NCI-H2107 (cell line): ENCODE measurements at regions not wholly inside any gene's neighbourhood (a gene's known extent, or its start where the extent isn't known, plus 50 kb on each side); places are given as distances from the start of the nearest gene placed in this dataset.
"Not testable (repeated sequence)": the region's sequence is repeated elsewhere in the genome, so short reads cannot be mapped to it uniquely, and the experiment has no call there.

Experiments
- DNase-seq: peaks from one replicate; lab custom pipeline; 2025; lab: John Stamatoyannopoulos, UW

DNA sequence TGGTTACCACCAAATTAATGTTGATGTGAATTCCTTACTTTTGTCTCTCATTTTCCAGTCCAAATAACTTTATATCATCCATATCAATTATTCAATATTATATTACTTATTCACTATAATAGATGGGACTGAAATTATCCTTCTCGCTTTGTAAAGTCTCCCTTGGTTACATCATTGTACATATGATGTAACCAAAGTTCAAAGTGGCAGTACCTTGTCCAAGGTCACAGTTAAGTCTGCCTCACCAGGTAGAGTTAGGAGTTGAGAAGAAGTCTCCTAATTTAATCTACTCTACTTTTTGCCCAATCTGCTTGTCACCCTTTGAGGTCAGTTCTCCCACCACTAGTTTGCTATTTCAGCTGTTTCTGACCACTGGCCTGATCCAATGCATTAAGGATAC lies 83.7 kb upstream of the CLINT1 start:
- DNase-seq = no peak

DNA sequence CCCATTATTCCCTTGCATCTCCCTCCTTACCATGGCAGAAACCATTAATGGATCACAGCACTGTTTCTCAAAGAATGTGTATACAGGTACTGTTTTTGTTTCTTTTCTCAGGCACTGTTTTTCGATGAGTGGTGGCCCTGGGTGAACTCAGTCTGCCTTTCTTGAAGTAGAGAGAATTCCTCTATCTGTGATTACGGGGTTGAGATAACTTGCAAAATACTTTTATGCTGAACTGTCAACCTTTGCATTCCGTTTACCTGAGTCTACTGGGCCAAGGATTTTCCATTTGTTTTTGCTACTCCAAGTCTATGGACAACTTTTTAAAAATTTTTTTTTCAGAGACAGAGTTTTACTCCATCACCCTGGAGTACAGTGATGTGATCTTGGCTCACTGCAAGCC lies 82.7 kb upstream of the CLINT1 start:
- no peak for DNase-seq

DNA sequence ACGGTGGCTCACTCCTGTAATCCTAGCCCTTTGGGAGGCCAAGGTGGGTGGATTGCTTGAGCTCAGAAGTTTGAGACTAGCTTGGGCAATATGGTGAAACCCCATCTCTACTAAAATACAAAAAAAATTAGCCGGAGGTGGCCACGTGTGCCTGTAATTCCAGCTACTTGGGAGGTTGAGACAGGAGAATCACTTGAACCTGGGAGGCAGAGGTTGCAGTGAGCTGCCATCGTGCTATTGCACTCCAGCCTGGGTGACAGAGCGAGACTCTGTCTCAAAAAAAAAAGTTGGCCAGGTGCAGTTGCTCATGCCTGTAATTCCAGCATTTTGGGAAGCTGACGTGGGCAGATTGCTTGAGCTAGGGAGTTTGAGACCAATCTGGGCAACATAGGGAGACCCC lies 79.2 kb upstream of the CLINT1 start:
- DNase-seq = not testable (repeated sequence)

DNA sequence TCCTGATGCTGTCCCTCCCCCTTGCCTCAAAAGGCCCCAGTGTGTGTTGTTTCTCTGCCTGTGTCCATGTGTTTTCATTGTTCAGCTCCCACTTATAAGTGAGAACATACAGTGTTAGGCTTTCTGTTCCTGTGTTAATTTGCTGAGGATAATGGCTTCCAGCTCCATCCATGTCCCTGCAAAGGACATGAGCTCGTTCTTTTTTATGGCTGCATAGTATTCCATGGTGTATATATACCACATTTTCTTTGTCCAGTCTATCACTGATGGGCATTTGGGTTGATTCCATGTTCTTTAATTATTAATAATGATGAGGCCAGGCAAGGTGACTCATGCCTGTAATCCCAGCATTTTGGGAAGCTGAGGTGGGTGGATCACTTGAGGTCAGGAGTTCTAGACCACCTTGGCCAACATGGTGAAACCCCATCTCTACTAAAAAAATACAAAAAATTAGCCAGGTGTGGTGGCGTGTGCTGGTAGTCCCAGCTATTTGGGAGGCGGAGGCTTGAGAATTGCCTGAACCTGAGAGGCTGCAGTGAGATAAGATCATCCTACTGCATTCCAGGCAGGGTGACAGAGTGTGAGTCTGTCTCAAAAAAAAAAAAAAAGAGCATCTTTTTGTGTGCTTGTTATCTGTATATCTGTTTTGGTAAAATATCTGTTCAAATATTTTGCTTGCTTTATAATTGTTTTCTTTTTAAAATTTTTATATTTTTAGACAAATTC lies 78.0 kb upstream of the CLINT1 start:
- DNase-seq = not testable (repeated sequence)

DNA sequence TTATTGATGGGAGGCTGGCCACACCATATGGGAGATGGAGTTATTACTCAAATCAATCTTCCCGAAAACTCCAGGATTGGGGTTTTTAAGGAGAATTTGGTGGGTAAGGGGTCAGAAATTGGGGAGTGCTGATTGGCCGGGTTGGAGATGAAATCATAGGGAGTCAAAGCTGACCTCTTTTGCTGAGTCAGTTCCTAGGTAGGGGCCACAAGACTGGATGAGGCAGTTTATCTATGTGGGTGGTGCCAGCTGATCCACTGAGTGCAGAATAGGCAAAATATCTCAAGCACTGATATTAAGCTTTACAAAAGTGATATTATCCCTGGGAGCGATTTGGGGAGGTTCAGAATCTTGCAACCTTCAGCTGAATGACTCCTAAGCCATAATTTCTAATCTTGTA lies 75.7 kb upstream of the CLINT1 start:
- DNase-seq = no peak

DNA sequence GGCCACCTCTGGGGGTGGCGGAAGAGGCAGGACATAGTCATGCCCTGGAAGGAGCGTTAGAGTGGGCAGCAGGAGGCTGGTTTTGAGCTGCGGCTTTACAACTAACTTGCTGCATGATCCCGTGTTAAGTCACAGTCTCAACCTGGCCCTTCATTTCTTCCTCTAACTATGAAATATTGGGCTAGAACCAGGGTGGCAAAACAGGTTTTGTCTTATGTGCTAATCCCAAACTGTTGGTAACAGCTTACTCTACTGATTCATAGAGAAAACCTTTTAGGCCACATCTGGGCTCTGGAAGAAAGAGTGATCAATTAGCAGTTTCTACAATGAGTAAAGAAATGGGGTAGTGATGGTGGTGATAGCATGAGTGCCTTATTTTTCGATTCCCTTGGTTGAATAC lies 74.1 kb upstream of the CLINT1 start:
- no peak for DNase-seq

DNA sequence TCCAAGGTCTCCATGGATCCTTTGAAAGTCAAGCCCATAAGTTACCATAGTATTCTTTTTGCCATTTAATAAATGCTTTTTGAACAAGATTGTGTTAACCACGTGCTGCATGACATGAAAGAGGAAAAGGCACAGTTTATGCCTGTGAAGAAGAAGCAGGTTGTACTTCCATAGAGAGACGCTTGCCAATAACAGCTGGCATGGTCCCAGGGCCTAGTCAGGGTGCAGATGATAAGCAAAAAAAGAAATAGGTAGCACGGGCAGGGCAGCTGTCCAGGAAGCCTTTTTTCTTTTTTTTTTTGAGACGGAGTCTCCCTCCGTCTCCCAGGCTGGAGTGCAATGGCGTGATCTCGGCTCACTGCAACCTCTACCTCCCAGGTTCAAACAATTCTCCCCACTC lies 71.8 kb upstream of the CLINT1 start:
- no peak for DNase-seq

DNA sequence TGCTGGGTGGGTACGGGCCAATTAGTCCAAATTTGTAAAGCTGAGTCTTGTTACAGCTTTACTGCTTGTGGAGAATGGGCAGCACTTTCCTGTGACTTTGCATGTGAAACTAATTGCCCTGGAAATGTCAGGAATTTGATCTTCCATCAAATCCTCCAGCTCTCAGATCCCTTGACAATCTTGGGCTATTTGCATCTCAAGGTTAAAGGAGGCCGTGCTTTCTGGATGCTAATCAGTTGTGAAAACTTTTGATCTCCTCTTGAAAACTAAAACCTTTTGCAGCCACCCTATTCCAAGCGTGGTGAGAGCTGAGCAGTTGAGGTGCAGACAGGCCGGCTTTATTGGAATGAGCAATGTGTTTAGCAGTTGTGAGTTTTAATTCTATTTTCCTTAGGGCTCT lies 68.0 kb upstream of the CLINT1 start:
- DNase-seq = no peak

DNA sequence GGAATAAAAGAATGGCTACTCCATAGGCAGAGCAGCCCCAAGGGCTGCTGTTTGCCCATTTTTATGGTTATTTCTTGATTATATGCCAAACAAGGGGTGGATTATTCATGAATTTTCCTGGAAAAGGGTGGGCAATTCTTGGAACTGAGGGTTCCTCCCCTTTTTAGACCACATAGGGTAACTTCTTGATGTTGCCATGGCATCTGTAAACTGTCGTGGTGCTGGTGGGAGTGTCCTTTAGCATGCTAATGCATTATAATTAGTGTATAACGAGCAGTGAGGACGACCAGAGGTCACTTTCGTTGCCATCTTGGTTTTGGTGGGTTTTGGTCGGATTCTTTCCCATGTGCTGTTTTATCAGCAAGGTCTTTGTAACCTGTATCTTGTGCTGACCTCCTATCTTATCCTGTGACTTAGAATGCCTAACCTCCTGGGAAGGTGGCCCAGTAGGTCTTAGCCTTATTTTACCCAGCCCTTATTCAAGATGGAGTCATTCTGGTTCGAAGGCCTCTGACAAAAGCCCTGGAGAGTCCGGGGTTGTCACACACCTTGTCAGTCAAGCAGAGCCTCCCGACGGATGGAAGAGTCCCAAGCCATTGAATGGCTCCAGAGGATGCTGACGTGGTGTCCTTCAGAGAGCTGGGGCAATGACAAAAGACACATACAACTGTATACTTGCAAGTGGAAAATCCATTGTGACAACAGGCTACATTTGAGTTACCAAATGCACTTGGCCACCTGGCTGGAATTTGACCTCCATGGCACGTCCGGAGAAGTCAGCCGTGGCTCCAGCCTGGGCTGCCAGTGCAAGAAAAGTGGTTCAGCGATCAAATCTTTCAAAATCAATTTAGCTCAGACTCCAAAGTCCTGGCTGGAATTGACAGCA lies 67.1 kb upstream of the CLINT1 start:
- no peak for DNase-seq

DNA sequence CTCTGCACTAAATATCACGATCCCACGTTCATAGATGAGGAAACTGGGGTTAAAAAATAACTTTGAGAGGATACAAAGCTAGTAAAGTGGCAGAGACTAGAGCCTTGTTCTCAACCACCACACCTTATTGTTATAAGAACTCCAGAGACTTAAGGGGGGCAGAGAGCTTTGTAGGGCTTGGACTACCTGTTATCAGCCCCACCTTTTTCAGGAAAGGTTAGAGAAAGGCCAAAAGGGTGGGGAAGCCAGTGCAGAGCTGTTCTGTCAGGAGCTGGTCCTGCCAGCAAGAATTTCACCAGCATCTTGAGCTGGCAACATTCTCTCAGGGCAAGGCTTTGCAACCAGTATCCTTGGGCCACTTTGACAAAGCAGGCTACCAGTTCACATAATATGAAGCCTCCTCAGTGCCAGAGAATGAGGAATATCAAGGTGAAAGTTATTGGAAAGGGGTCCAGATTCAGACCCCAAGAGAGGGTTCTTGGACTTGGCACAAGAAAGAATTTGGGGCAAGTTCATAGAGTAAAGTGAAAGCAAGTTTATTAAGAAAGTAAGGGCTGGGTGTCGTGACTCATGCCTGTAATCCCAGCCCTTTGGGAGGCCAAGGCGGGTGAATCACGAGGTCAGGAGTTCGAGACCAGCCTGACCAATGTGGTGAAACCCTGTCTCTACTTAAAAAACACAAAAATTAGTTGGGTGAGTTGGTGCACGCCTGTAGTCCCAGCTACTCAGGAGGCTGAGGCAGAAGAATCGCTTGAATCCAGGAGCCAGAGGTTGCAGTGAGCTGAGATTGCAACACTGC lies 66.2 kb upstream of the CLINT1 start:
- no peak for DNase-seq

DNA sequence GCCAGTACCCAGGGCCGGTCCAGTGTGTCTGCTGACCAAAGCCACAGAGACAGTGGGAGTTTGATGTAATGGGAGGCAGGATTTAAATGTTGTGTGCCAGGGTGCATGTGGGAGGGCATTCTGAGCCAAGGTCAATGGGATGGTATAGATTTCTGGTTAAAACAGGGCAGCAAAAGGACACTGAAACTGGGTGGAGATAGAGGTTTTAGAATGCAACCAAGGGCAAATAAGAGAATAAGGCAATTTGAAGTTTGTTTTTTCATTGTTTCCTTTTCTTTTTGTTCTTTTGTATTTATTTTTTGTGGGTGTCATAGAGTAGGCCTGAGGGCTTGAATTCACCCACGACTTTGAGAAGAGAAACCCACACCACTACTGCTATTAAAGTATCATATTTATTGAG lies 65.5 kb upstream of the CLINT1 start:
- no peak for DNase-seq

DNA sequence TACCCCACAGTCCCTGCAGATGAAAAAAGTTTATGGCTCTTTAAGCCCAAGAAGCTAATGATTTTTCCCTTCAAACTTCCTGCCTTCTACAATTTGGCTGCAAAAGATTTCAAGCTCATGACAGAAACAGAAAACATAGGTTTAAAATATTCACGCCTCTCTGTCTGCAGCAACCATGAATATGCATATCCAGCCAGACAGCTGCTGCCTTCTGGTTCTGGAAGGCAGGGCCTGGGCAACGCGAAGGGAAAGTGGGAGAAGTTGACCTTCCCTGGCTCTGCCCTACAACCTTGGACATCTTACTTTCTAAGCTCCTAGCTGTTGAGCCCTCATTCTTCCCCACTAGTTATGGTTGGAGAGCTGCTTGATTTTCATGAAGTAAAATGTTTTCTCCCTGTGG lies 64.8 kb upstream of the CLINT1 start:
- DNase-seq = no peak

DNA sequence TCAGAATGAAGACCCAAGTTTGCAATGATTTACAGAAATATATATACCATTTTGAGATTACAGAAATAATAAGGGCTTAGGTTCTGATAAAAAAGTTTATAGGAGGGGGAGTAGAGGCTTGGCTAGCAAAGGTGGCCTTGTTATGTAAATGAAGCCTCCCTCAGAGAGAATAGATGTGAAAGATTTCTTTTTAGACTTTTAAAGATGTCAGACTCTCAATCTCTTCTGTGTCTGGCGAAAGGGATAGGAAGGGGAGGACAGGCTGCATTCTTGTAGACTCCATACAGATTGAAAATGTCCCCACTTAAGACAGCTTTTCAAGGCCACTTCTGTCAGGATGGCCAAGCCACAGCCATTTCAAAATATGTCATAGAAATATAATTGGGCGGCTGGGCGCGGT lies 63.1 kb upstream of the CLINT1 start:
- DNase-seq = no peak

DNA sequence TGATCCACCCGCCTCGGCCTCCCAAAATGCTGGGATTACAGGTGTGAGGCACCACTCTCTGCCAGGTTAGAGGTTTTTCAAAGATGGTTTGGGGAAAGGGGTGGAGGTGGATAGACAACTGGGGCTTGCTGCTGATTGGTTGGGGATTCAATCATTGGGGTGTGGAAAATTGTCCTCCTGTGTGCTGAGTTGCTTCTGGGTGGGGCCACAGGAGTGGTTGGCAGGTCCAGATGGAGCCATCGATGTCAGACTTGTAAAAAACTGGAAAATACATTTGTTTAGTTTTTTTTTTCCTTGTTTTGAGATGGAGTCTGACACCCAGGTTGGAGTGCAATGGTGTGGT lies 61.9 kb upstream of the CLINT1 start:
- DNase-seq = no peak

DNA sequence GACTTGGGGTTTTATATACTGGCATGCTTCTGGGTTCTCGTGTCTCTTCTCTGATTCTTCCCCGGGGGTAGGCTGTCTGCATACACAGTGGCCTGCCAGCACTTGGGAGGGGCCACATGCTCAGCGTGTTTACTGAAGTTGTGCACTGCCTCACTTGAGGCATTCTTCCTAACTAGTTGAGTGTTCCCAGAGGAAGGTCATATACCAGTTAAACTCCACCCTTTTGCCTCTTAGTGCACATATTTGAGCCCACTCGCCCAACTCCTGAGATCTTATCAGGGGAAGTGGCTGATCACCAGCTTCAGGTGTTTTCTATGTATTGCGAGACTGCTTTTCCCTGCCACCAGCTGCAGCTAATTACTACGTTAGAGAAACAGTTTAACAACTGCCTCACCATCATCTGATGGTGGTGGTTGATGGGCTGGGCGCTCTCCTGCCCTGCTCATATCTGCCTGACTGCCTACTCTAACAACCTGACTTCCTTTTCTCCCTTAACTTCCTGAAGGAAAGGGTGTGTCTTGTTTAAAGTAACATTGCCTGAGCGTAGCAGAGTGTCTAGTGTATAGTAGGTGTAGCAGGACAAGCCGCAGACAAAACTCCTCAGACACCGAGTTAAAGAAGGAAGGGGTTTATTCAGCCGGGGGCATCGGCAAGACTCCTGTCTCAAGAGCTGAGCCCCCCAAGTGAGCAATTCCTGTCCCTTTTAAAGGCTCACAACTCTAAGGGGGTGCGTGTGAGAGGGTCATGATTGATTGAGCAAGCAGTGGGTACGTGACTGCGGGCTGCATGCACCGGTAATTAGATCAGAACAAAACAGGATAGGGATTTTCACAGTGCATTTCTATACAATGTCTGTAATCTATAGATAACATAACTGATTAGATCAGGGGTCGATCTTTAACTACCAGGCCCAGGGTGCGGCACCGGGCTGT lies 60.1 kb upstream of the CLINT1 start:
- no peak for DNase-seq

DNA sequence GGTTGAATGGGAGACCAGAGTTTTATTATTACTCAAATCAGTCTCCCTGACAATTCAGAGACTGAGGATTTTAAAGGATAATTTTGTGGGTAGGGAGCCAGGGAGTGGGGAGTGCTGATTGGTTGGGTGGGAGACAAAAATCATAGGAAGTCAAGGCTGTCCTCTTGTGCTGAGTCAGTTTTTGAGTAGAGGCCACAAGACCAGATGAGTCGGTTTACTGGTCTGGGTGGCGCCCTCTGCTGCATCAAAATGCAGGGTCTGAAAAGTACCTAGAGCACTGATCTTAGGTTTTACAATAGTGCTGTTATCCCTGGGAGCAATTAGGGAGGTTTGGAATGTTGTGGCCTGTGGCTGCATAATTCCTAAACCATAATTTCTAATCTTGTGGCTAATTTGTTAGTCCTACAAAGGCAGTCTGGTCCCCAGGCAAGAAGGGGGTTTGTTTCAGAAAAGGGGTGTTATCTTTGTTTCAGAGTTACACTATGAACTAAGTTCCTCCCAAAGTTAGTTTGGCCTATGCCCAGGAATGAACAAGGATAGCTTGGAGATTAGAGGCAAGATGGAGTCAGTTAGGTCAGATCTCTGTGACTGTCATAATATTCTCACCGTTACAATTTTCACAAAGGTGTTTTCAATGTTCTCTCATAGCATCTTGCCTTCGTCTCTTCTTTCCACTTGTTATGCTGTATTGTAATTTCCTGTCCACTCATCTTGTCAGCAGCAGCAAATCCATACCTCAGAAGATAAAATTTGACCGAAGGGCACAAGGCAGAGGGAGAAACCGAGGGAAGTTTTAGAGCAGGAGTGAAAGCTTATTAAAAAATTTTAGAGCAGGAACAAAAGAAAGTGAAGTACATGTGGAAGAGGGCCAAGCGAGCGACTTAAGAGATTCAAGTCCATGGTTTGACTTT lies 59.2 kb upstream of the CLINT1 start:
- DNase-seq = no peak

DNA sequence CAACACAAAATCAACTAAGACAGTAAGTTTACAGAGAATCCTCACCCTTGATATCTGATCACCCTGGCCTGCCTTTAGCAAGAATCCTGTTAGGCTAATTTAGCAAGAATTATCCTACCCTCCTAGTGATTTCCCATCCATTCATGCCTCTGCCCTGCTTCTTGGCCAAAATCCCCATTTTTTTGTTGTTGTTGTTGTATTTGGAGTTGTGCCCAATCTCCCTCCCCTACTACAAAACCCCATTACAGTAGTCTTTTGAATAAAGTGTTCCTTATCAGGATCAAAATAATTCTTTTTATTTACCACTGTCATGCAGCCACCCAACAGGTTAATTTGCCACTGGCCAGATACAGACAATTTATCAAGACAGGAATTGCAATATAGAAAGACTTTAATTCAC lies 58.5 kb upstream of the CLINT1 start:
- DNase-seq = no peak

DNA sequence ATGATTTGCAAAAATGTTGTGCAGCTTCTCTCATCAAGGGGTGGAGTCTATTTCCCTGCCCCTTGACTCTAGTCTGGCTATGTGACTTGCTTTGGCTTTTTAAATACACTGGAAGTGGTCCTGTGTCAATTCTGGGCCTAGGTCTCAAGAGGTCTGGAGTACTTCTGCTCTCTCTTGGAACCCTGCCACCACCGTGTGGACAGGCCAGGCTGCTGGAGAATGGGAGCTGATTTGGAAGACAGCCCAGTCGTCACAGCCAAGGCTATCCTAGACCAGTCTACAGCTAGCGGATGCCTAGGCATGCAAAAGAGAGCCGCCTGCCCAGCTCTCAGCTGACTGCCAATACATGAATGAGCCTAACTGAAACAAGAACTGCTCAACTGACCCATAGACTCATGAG lies 56.7 kb upstream of the CLINT1 start:
- DNase-seq = peak; percentile 30

DNA sequence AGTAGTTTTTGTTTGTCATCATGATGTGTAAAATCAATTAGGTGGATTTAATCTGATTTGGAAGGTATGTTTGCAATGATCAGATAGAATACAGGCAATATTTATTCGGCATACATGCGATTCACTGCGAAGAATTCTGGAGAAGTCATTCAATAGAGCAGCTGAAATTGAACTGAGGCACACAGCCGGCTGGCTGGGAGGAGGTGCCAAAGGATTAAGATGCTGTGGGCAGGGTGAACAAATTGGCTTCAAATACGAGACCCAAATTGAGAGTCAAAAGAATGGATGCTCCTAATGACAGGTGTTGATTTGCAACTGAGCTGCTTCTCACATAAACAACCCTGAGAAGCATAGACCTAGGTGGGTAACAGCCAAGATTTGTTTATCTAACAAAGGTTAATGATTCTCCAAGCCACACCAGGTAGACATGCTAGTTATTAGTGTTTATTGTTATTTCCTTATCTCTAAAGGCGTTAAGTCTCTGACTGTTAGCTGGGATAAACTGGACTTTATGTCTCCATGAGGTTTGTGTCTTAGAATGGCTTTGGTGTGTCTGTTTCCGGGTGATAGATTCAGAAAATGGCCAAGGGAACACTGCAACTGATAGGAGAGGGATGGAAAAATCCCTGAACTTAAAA lies 55.3 kb upstream of the CLINT1 start:
- DNase-seq = no peak

DNA sequence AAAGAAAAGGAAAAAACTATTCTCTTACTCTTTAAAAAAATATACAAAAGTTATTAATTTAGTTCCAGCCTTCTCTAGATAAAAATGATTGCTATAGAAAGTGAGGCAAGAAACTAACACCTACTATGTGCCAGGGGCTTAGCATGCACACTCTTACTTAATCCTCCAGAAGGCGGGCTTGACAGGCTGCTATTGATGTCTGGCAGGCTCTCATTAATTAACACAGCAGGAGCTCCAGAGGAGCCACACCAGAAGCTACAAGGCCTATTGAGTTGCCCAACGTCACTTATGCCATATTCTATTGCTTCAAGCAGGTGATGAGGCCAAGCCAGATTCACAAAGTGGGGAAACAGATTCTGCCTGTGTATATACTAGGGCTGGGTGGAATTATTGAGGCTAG lies 54.6 kb upstream of the CLINT1 start:
- DNase-seq = no peak
